Medulla oblongata (tissue), 1 donor: ENCODE measurements at regions not wholly inside any gene's neighbourhood (a gene's known extent, or its start where the extent isn't known, plus 50 kb on each side); places are given as distances from the start of the nearest gene placed in this dataset.

Source experiments
- DNase-seq: peaks from one replicate; pipeline ENCODE4 v3.0.0-alpha.2; 2015; ENCODE audit errors: extremely low spot score

GRCh38 chr12:29041621-29042020 lies 107.5 kb upstream of the FAR2 start:
- no peak for DNase-seq

GRCh38 chr12:29043069-29043468 lies 106.0 kb upstream of the FAR2 start:
- no peak for DNase-seq

DNA sequence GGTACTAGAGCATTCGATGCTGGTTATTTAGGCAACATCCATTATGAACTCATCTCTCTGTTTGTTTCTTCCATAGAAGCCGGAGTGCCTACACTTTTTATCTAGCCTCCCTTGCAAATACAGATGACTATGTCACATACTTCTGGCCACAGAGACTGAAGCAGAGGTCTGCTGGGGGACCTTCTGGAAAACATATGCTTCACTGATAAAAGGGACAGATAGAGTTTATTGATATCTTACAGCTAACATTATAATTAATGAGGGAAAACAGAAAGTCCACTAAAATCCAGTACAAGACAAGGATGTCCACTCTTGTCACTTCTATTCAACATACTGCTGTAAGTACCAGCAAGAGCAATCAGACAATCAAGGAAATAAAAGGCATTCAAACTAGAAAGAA lies 104.3 kb upstream of the FAR2 start:
- no peak for DNase-seq

- no peak for DNase-seq
Measured at GRCh38 chr12:29048787-29049186, 100.3 kb upstream of the FAR2 start.

DNA sequence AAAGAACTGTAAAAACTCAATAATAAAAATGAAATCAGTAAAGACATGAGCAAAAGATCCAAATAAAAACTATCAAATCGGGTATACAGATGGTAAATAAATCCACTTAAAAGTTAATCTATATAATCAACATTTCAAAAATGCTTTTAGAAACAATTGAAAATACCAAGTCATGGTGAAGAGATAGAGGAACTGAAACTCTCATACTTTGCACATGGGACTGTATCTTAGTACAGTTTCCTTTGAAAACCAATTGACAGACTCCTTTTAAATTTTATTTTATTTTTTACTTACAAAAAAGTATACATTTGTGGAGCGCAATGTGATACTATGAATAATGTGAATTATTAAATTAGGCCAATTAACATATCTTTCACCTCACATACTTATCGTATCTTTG lies 98.6 kb upstream of the FAR2 start:
- no peak for DNase-seq

GRCh38 chr12:29051221-29051620 lies 97.9 kb upstream of the FAR2 start:
- DNase-seq: no peak

DNA sequence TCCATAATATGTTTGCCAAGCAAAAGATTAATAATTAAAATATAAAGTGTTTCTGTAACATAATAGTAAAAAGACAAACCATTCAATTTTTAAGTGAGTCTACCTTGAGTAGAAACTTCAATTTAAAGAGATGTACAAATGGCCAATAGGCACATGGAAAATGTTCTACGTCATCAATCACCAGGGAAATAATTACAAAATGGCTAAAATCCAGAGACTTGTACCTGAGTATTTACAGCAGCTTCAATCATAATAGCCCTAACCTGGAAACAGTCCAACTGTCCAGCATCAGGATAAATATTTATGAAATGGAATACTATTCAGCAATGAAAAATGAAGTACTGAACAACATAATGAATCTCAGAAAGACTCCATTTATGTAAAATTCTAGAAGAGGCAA lies 95.5 kb upstream of the FAR2 start:
- DNase-seq: no peak

DNA sequence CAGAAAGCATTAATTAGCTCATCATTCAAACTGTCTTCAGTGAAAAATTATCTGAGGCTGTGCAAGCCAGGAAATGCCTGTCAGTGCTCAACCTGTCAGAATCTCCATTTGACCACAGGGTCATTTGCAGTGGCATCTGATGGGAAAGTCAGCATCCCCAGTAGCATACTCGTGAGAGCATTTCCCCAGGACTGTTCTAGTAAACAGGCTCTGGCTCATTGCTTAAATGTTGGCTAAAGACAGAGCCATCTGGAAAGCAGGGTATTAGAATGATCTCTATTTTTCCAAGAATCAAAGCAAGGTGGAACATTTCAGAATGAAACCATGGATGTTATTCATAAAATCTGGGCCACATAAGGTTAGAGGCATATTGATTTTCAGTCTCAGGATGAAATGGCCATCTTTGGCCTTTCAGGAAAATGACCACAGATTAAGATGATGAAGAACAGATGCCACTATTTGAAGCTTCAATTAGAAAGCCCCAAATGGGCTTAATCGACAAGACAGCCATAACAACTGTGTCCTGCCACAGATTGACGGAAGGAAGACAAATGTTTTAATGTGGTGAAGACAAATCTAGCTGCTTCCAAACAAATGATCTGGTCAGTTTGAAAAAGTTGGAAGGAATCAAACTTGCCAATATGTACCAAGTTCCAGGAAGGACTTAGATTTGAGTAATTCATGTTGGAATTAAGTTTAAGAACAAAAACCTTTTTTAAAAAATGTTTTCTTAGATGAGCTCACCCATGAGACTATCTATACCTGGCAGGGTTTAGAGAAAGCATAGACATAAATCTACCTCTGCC lies 94.0 kb upstream of the FAR2 start:
- DNase-seq: no peak

DNA sequence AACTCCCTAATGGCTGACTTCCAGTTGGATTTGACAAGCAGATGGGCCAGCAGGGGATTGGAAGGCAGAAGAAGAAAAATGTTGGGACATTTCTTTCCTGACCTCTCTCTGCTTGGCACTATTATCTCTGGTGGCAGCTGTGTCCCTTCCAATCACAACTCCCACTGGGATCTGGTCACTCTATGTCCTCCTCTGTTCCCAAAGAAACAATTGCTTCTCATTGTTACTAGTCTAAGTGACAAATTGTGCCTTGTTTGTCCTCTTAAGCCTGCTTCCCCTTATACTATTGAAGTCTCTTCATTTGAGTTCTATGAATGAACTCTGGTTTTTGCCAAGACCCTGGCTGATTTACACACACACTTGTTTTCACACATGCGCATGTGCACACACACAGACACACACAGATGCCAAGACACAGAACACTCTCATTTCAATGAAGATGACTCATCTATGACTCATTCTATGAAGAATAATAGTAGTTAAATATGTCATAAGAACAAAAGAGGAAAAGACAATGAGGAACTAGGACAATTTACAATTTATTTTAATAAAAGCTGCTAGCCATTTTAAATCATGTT lies 83.0 kb upstream of the FAR2 start:
- peak; percentile 94 for DNase-seq

GRCh38 chr12:29067430-29067829 lies 81.6 kb upstream of the FAR2 start:
- DNase-seq: peak; percentile 38

GRCh38 chr12:29070309-29070708 lies 78.8 kb upstream of the FAR2 start:
- no peak for DNase-seq

GRCh38 chr12:29071099-29071498 lies 78.0 kb upstream of the FAR2 start:
- DNase-seq: no peak

DNA sequence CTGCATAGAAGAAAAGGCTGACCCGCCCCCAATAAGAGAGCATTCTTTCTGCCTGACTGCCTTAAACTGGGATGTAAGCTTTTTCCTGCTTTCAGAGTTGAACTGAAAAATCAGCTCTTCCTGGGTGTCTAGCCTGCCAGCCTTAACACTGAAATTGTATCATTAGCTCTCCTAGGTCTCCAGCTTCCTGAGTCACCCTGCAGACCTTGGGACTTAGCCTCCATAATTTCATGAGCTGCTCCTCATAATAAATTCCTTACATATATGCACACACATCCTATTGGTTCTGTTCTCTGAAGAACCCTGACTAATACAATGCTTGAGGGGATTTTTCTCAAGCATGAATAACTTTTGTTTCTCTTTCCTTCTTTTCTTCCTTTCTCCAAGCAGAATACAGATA lies 76.4 kb upstream of the FAR2 start:
- no peak for DNase-seq

GRCh38 chr12:29073631-29074239 lies 75.3 kb upstream of the FAR2 start:
- DNase-seq: peak; percentile 79

GRCh38 chr12:29081101-29081500 lies 68.0 kb upstream of the FAR2 start:
- no peak for DNase-seq

GRCh38 chr12:29082522-29082921 lies 66.6 kb upstream of the FAR2 start:
- no peak for DNase-seq

DNA sequence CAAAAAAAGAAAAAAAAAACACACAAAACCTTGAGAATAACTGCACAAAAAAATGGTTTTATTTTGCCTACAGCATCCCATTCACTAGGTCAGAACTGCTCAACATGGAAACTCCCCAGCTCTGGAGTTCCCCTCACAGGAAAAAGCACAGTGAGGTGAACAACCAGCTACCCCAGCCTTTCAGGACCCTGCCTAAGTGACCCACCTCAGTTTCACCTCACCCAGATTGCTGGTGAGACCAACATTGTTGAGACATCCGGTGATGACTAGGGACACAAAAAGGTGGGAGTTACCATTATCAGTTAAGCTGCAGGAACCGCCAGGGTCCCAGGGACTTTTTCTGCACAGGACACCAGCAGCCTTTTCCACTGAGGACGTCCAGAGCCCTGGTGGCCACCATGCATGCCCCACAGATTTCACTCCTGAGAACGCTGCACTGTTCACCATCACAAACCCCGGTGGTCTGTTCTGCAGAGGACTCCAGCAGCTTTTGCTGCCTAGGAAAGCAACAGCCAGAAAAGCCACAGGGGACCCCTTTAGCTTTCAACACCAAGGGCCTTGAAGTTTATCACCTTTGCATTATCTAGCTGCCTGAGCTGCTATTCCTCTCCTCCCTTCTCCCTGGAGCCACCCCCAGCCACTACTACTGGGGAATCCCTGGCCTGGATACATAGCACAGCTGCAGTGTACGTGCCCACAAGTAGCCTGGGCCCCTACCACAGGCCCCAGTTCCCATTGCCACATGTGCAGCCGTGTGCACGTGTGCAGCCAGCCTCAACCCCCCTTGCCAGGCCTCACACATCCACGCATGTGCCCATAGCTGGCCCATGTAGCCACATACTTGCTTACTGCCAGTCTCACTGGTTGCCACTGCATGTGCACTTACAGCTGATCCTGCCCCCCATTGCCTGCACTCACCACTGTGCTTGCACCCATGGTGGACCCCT lies 62.5 kb upstream of the FAR2 start:
- DNase-seq: no peak

DNA sequence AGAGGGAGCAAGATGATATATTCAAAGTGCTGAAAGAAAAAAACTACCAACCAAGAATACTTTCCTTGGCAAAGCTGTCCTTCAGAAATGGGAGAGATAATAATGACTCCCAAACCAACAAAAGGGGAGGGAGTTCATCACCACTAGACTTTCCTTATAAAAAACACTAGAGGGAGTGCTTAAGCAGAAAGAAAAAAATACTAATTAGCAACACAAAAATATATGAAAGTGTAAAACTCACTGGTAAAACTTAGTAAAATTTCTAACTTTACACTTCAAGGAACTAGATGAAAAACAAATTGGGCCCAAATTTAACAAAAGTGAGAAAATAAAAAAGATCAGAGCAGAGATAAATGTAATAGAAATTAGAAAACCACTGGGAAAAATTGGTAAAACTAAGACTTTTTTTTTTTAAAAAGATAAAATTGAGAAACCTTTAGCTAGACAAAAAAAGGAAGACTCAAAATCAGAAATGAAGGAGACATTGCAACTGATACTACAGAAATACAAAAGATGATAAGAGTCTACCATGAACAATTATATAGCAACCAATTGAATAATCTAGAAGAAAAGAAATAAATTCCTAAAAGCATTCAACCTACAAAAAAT lies 60.4 kb upstream of the FAR2 start:
- DNase-seq: no peak
